Naive thymus-derived CD8-positive, alpha-beta T cell (primary cell): ENCODE measurements at regions not wholly inside any gene's neighbourhood (a gene's known extent, or its start where the extent isn't known, plus 50 kb on each side); places are given as distances from the start of the nearest gene placed in this dataset.

Source experiments
- ATAC-seq, 2 donors: fragments of 150-1000 bp; cut with Tn5 transposase in 1 of 2; sonication (Bioruptor Pico), chemical (Tn5 transposase) in 1 of 2; 1 replicate in 1 of 2; 2 replicates in 1 of 2; pipeline ENCODE4 v1.10.0; 2021; ENCODE audit warnings: mild to moderate bottlenecking in 2 of 2, moderate library complexity in 2 of 2
- POLR2A ChIA-PET: fragments of 350-600 bp; sonication (Branson Sonifier 250); formaldehyde crosslinking; loops from one replicate; lab custom pipeline; 2021; ENCODE audit warnings: antibody characterized with exemption; lab: Charles Lee
- DNase-seq, 10 donors: peaks; one replicate each; pipeline versions ENCODE4 v3.0.0 to v3.0.0-alpha.2; 2020 to 2022
- H3K27ac Mint-ChIP-seq, 10 donors: one replicate each; pipeline ENCODE4 v1.8.0; 2020 to 2022; ENCODE audit warnings: mild to moderate bottlenecking in 10 of 10, mixed read lengths in 10 of 10, moderate library complexity in 4 of 10, inconsistent platforms in 1 of 10
- H3K27me3 Mint-ChIP-seq, 5 donors: one replicate each; pipeline ENCODE4 v1.8.0; 2021 to 2022; ENCODE audit warnings: mixed read lengths in 5 of 5
- H3K36me3 Mint-ChIP-seq, 3 donors: one replicate each; pipeline ENCODE4 v1.8.0; 2020 to 2022; ENCODE audit warnings: mixed read lengths in 3 of 3, mild to moderate bottlenecking in 2 of 3, inconsistent platforms in 1 of 3
- H3K4me1 Mint-ChIP-seq, 4 donors: one replicate each; pipeline ENCODE4 v1.8.0; 2021 to 2022; ENCODE audit warnings: mixed read lengths in 4 of 4
- H3K4me3 Mint-ChIP-seq, 10 donors: one replicate each; pipeline ENCODE4 v1.8.0; 2020 to 2022; ENCODE audit warnings: mild to moderate bottlenecking in 10 of 10, mixed read lengths in 10 of 10, moderate library complexity in 6 of 10, inconsistent platforms in 1 of 10
- H3K9me3 Mint-ChIP-seq, 9 donors: one replicate each; pipeline ENCODE4 v1.8.0; 2020 to 2022; ENCODE audit warnings: mixed read lengths in 9 of 9, mild to moderate bottlenecking in 3 of 9, inconsistent platforms in 1 of 9, moderate library complexity in 1 of 9

DNA sequence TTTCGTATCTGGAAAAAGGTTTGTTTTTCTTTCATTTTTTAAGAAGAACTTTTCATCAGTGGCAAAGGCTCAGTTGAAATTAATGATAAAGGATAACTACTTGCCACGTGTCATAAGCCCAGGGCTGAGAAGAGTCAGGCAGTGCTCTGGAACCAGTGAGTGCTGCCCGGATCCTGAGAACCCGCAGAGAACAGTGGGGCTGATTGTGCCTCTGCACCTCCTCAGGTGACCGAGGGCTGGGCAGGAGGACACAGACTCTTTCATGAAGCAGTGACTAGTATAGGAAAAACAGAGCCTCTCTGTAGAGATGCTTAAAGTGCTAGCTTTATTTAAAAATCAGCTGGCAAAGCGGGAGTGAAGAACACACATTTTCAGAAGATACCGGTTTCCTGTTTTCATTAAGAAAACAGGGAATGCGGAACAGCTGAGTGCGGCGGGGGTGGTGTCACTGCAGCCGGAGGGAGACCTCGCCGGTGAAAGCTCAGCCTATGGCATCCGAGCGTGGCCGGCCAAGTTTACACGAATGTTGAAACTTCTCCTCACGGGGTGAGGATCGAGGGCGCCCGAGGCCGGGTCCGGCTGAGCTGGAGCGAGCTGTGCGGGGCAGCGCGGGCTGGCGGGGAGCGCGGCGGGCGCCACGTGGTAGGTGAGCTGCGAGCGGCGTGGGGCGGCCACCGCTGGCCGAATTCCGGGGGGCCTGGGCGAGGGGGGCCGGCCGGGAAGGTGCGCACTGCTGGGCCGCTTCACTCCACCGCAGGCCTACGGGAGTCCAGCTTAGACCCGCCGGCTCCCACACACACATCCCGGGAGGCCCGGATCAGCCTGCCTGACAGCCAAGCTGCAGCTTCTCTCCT lies 134.7 kb upstream of the DMRT1 start:
- peak in 4 of 10 donors; percentile 12 to 30 (median 18) for DNase-seq
- H3K4me1 Mint-ChIP-seq, result peaks cover 9 to 27% (median 16%) of the 10 kb centered on the region in 4 donors
- peaks cover 6 to 12% (median 9%) of the 10 kb centered on the region in 5 donors for H3K27me3 Mint-ChIP-seq
- peak; percentile 80 to 90 for ATAC-seq
- H3K27ac Mint-ChIP-seq, result peak overlapping the region in 8 of 10 donors; percentile 20 to 86 (median 75)
- peak overlapping the region; percentile 76 to 96 (median 88) for H3K4me3 Mint-ChIP-seq
- no peaks in the 10 kb centered on the region for H3K9me3 Mint-ChIP-seq
- POLR2A ChIA-PET, result no interaction called here
- peaks cover 4 to 10% (median 4%) of the 10 kb centered on the region in 3 donors for H3K36me3 Mint-ChIP-seq

DNA sequence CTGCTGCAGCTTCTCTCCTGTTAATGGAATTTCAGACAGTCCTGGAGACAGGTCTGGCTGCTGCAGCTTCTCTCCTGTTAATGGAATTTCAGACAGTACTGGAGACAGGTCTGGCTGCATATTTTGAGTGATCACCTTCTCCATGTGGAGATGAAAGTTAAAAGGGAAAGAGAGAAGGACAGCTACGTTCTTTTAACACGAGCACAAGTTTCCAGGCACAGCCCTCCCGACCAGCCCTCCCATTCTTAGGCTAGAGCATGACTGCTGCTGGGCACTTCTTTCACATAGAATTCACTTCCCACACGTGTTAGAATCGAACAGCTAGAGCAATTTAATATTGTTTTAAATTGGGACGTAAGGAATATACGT lies 133.3 kb upstream of the DMRT1 start:
- peaks cover 9 to 27% (median 16%) of the 10 kb centered on the region in 4 donors for H3K4me1 Mint-ChIP-seq
- POLR2A ChIA-PET, result no interaction called here
- DNase-seq (no peak), ATAC-seq (no peak)
- peak overlapping the region in 2 of 10 donors; percentile 41 to 43 for H3K27ac Mint-ChIP-seq
- H3K4me3 Mint-ChIP-seq, result peak overlapping the region in 4 of 10 donors; percentile 22 to 57 (median 34)
- peaks cover 4 to 10% (median 5%) of the 10 kb centered on the region in 3 donors for H3K36me3 Mint-ChIP-seq
- H3K27me3 Mint-ChIP-seq, result peaks cover 6 to 12% (median 9%) of the 10 kb centered on the region in 5 donors
- no peaks in the 10 kb centered on the region for H3K9me3 Mint-ChIP-seq

DNA sequence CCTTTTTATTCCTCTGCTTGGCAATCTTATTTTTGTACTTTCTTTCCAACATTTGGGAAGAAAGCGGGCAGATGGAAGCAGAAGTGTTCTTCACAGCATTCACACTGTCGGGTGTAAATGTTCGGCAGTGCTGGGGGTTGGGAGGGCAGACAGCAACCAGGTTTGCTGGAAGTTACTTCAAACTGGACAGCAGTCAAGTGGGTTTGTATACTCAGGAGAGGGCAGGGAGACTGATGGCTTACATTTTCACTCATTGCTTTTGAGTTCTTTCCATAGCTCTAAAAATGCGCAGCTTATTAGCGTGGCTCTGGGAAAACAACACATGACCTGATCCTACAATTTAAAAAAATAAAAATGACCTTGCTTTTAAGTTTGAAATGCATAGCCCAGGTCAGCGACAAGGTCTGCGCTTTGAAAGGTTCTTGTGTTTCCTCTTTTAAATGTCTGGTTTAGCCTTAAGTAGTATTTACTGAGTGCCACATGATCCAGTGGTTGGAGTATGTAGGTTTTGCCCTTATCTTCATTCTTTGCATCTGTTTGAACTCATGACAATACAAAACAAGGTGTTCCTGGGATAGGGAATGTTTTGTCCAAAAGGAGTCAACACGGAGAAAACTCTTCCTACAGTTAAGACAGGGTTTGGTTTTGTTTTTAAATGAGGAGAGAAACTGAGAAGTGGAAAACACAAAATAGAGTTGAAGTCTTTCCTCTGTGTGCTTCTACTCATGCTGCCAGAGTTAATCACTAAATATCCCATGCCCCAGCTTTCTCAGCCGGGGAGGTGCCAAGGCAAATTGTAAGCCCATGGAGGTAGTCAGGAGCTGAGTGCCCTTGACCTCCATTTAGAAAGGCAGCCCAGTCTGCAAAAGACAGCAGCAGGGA lies 132.7 kb upstream of the DMRT1 start:
- no peak for ATAC-seq
- no peaks in the 10 kb centered on the region for H3K9me3 Mint-ChIP-seq
- peaks cover 9 to 27% (median 16%) of the 10 kb centered on the region in 4 donors for H3K4me1 Mint-ChIP-seq
- POLR2A ChIA-PET, result no interaction called here
- H3K4me3 Mint-ChIP-seq, result peak overlapping the region in 8 of 10 donors; percentile 14 to 57 (median 22)
- no peak for DNase-seq
- peaks cover 6 to 12% (median 9%) of the 10 kb centered on the region in 5 donors for H3K27me3 Mint-ChIP-seq
- H3K36me3 Mint-ChIP-seq, result peaks cover 4 to 10% (median 5%) of the 10 kb centered on the region in 3 donors
- H3K27ac Mint-ChIP-seq, result peak overlapping the region in 3 of 10 donors; percentile 8 to 43 (median 41)

DNA sequence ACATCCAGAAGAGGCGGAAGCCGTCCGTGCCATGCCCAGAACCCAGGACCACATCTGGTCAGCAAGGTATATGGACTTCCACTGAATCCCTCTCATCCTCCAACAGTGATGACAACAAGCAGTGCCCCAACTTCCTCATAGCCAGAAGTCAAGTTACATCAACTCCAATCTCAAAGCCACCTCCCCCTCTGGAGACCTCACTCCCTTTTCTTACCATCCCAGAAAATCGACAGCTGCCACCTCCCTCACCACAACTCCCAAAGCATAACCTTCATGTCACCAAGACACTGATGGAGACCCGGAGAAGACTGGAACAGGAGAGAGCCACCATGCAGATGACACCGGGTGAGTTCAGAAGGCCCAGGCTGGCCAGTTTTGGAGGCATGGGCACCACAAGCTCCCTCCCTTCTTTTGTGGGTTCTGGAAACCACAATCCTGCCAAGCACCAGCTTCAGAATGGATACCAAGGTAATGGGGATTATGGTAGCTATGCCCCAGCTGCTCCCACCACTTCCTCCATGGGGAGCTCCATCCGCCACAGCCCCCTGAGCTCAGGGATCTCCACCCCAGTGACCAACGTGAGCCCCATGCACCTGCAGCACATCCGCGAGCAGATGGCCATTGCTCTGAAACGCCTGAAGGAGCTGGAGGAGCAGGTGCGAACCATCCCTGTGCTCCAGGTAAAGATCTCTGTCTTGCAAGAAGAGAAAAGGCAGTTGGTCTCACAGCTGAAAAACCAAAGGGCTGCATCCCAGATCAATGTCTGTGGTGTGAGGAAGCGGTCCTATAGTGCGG lies 130.3 kb upstream of the DMRT1 start:
- ATAC-seq, result no peak
- no peak for DNase-seq
- Mint-ChIP-seq H3K4me3 (no peak overlapping the region), H3K27ac (peak overlapping the region in 1 of 10 donors; percentile 35), H3K4me1 (peaks cover 9 to 24% (median 11%) of the 10 kb centered on the region in 4 donors), H3K9me3 (no peaks in the 10 kb centered on the region), H3K36me3 (peaks cover 4 to 10% (median 5%) of the 10 kb centered on the region in 3 donors), H3K27me3 (peaks cover 4 to 10% (median 7%) of the 10 kb centered on the region in 5 donors)
- POLR2A ChIA-PET, result no interaction called here

DNA sequence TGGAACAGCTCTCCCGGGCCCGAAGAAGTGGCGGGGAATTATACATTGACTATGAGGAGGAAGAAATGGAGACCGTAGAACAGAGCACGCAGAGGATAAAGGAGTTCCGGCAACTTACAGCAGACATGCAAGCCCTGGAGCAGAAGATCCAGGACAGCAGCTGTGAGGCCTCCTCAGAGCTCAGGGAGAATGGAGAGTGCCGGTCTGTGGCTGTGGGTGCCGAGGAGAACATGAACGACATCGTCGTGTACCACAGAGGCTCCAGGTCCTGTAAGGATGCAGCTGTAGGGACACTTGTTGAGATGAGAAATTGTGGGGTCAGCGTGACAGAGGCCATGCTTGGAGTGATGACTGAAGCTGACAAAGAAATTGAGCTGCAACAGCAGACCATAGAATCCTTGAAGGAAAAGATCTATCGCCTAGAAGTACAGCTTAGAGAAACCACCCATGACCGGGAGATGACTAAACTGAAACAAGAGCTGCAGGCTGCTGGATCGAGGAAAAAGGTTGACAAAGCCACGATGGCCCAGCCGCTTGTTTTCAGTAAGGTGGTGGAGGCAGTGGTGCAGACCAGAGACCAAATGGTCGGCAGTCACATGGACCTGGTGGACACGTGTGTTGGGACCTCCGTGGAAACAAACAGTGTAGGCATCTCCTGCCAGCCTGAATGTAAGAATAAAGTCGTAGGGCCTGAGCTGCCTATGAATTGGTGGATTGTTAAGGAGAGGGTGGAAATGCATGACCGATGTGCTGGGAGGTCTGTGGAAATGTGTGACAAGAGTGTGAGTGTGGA lies 129.5 kb upstream of the DMRT1 start:
- H3K36me3 Mint-ChIP-seq, result peaks cover 4 to 10% (median 5%) of the 10 kb centered on the region in 3 donors
- ATAC-seq (no peak), DNase-seq (no peak)
- peak overlapping the region in 1 of 10 donors; percentile 35 for H3K27ac Mint-ChIP-seq
- no peaks in the 10 kb centered on the region for H3K9me3 Mint-ChIP-seq
- peaks cover 0 to 5% (median 2%) of the 10 kb centered on the region in 5 donors for H3K27me3 Mint-ChIP-seq
- POLR2A ChIA-PET, result no interaction called here
- peaks cover 2 to 16% (median 4%) of the 10 kb centered on the region in 4 donors for H3K4me1 Mint-ChIP-seq
- no peak overlapping the region for H3K4me3 Mint-ChIP-seq

DNA sequence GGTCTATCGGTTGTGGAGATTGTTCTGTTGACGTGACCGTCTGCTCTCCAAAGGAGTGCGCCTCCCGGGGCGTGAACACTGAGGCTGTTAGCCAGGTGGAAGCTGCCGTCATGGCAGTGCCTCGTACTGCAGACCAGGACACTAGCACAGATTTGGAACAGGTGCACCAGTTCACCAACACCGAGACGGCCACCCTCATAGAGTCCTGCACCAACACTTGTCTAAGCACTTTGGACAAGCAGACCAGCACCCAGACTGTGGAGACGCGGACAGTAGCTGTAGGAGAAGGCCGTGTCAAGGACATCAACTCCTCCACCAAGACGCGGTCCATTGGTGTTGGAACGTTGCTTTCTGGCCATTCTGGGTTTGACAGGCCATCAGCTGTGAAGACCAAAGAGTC lies 128.9 kb upstream of the DMRT1 start:
- POLR2A ChIA-PET, result no interaction called here
- Mint-ChIP-seq H3K36me3 (peaks cover 4 to 10% (median 5%) of the 10 kb centered on the region in 3 donors), H3K4me3 (no peak overlapping the region), H3K27me3 (peaks cover 0 to 5% (median 2%) of the 10 kb centered on the region in 5 donors), H3K9me3 (no peaks in the 10 kb centered on the region), H3K27ac (no peak overlapping the region), H3K4me1 (peaks cover 0 to 16% (median 4%) of the 10 kb centered on the region in 4 donors)
- ATAC-seq (no peak), DNase-seq (no peak)

DNA sequence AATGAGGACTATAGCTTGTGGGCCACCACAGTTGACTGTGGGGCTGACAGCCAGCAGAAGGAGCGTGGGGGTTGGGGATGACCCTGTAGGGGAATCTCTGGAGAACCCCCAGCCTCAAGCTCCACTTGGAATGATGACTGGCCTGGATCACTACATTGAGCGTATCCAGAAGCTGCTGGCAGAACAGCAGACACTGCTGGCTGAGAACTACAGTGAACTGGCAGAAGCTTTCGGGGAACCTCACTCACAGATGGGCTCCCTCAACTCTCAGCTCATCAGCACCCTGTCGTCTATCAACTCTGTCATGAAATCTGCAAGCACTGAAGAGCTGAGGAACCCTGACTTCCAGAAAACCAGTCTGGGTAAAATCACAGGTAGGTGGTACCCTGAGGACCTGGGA lies 128.4 kb upstream of the DMRT1 start:
- no peak for DNase-seq
- Mint-ChIP-seq H3K4me3 (no peak overlapping the region), H3K27ac (no peak overlapping the region), H3K27me3 (peaks cover 0 to 5% (median 2%) of the 10 kb centered on the region in 5 donors), H3K36me3 (peaks cover 4 to 10% (median 5%) of the 10 kb centered on the region in 3 donors), H3K4me1 (peaks cover 0 to 16% (median 4%) of the 10 kb centered on the region in 4 donors), H3K9me3 (no peaks in the 10 kb centered on the region)
- POLR2A ChIA-PET, result no interaction called here
- no peak for ATAC-seq

DNA sequence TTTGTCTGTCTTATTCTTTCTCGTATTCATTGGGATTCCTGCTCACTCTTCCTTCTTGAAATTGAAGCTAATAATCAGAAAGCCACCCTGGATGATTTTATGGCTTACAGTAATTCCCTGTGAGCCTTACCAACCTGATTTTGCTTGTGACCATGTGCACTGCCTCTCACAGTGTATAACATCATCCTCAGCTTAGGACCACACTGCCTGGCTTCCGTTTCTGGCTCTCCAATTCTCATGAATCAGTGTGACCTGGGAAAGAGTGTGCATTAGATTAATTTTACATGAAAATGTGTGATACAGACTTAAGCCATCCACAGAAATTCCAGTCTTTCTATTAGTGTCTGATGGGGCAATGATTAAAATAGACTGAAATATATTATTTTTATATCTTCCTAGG lies 126.8 kb upstream of the DMRT1 start:
- Mint-ChIP-seq H3K9me3 (no peaks in the 10 kb centered on the region), H3K36me3 (peaks cover 4 to 10% (median 5%) of the 10 kb centered on the region in 3 donors), H3K27ac (no peak overlapping the region), H3K27me3 (peaks cover 0 to 5% (median 0%) of the 10 kb centered on the region in 5 donors), H3K4me3 (no peak overlapping the region), H3K4me1 (peaks cover 0 to 4% (median 2%) of the 10 kb centered on the region in 4 donors)
- POLR2A ChIA-PET, result no interaction called here
- ATAC-seq, result no peak
- DNase-seq, result no peak

DNA sequence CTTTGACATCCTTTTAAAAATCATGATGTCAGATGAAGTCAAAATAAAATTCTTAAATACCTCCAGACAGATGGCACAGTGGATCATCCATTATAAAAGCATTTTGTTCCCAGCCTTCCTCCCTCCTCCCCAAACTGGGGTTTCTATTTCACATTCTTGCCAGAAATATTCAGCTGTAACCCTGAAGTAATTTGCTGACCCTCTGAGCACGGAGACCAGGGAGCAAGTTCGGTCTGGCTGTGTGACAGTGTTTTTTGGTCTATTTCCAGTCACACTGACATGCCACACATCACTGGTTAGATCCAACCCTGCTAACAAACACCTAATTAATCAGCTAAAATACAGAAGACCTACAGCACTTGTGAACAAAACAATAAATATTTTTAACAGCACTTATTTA lies 126.2 kb upstream of the DMRT1 start:
- H3K9me3 Mint-ChIP-seq, result no peaks in the 10 kb centered on the region
- H3K4me1 Mint-ChIP-seq, result peaks cover 0 to 4% (median 2%) of the 10 kb centered on the region in 4 donors
- H3K4me3 Mint-ChIP-seq, result no peak overlapping the region
- H3K27ac Mint-ChIP-seq, result no peak overlapping the region
- ATAC-seq (no peak), DNase-seq (no peak)
- peaks cover 4 to 10% (median 5%) of the 10 kb centered on the region in 3 donors for H3K36me3 Mint-ChIP-seq
- H3K27me3 Mint-ChIP-seq, result peaks cover 0 to 6% (median 0%) of the 10 kb centered on the region in 5 donors
- POLR2A ChIA-PET, result no interaction called here

DNA sequence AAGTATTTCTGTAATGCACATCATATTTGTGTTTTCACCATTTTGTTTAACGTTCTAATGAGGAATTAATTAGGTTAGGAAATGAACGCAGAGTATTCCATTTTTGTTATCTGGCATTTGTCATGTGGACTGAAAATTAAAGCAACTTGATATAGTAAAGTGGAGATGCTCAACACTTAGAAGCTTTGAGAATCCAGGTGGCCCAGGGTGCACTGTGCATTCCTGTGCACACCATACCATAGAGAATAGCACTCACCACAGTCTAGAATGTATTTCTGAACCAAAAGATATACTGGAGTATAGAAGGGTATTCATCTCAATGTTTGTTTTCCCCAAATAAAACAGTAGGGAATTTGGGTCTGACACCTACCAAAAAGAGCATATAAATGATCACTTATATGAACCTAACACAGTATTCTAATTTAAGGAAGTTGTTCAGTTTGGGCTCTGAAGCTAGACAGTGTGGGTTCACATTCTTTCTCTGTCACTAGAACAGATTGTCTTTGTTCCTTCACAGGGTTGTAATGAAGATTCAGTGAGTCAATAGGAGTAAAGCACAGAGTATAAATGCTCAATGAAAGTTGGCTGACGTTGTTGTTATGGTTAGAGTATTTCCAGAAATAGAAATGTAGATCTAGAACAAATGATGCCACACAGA lies 125.6 kb upstream of the DMRT1 start:
- H3K9me3 Mint-ChIP-seq, result no peaks in the 10 kb centered on the region
- no peak for ATAC-seq
- peaks cover 1 to 7% (median 5%) of the 10 kb centered on the region in 3 donors for H3K36me3 Mint-ChIP-seq

DNA sequence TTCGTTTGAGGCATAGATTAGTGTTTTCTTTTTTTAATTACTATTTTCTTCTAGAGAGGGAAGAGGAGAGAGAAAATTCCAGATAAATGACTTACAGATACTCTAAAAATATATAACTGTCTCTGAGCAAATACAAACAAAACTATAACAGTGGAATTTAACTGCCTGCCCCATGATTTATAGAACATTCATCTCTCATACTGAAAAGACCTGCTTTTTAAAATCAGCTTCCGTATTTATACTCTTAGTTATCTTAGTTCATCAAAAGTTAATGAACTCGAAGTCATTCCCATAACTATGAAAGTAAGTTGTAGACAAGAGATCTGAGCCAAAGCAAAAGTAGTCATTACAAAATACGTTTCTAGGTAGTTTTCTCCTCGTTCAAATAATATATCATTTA lies 123.8 kb upstream of the DMRT1 start:
- no peaks in the 10 kb centered on the region for H3K36me3 Mint-ChIP-seq
- no peak overlapping the region for H3K4me3 Mint-ChIP-seq
- peaks cover 0 to 6% (median 0%) of the 10 kb centered on the region in 4 donors for H3K4me1 Mint-ChIP-seq
- ATAC-seq, result no peak
- no peaks in the 10 kb centered on the region for H3K9me3 Mint-ChIP-seq
- H3K27ac Mint-ChIP-seq, result no peak overlapping the region
- POLR2A ChIA-PET, result no interaction called here
- DNase-seq, result no peak
- peaks cover 0 to 10% (median 0%) of the 10 kb centered on the region in 5 donors for H3K27me3 Mint-ChIP-seq

More for the DNA sequence above, 125.6 kb upstream of the DMRT1 start:
- Mint-ChIP-seq H3K27me3 (peaks cover 0 to 10% (median 0%) of the 10 kb centered on the region in 5 donors), H3K27ac (no peak overlapping the region), H3K4me3 (no peak overlapping the region), H3K4me1 (peaks cover 0 to 6% (median 3%) of the 10 kb centered on the region in 4 donors)
- POLR2A ChIA-PET, result no interaction called here
- DNase-seq, result no peak
